ENCODE measurements at regions not wholly inside any gene's neighbourhood (a gene's known extent, or its start where the extent isn't known, plus 50 kb on each side); places are given as distances from the start of the nearest gene placed in this dataset.

GRCh38 chr6:77245026-77245425 is 218.3 kb downstream of the HTR1B start:
- no peaks in the 10 kb centered on the region for H3K9me3 ChIP-seq (ENCODE audit: insufficient read depth, low read length)
- H3K4me1 ChIP-seq (ENCODE audit: low read length) = no peaks in the 10 kb centered on the region
- H3K27me3 ChIP-seq (ENCODE audit: low read depth, low read length) = no peaks in the 10 kb centered on the region
- no peak overlapping the region for H2AFZ ChIP-seq (ENCODE audit: low read depth, low read length)
- H3K79me2 ChIP-seq (ENCODE audit: low read length) = no peaks in the 10 kb centered on the region
- H4K20me1 ChIP-seq (ENCODE audit: insufficient read depth, low read length) = no peaks in the 10 kb centered on the region
- H3K27ac ChIP-seq (ENCODE audit: low read length) = no peak overlapping the region
- no peak overlapping the region for H3K9ac ChIP-seq (ENCODE audit: low read length)
- no peak overlapping the region for H3K4me3 ChIP-seq (ENCODE audit: low read length)
- no peak for TF ChIP-seq EZH2phosphoT487 (IDR thresholded peaks at IDR 0.05; ENCODE audit: low read depth)
- TF ChIP-seq CTCF (IDR thresholded peaks at IDR 0.05; ENCODE audit: low read depth, low read length) = no peak
- H3K4me2 ChIP-seq (ENCODE audit: low read length) = no peak overlapping the region
- no peaks in the 10 kb centered on the region for H3K36me3 ChIP-seq (replicated peaks; ENCODE audit: low read depth, low read length)

- Histone ChIP-seq H3K9me3 (ENCODE audit: insufficient read depth, low read length) (no peaks in the 10 kb centered on the region), H3K36me3 (replicated peaks; ENCODE audit: low read depth, low read length) (no peaks in the 10 kb centered on the region), H3K4me2 (ENCODE audit: low read length) (no peak overlapping the region), H3K79me2 (ENCODE audit: low read length) (no peaks in the 10 kb centered on the region), H2AFZ (ENCODE audit: low read depth, low read length) (no peak overlapping the region), H3K4me1 (ENCODE audit: low read length) (peaks cover 4% of the 10 kb centered on the region; the same call in 1 of the 2 replicates), H3K4me3 (ENCODE audit: low read length) (no peak overlapping the region), H3K27me3 (ENCODE audit: low read depth, low read length) (no peaks in the 10 kb centered on the region), H4K20me1 (ENCODE audit: insufficient read depth, low read length) (no peaks in the 10 kb centered on the region), H3K9ac (ENCODE audit: low read length) (no peak overlapping the region), H3K27ac (ENCODE audit: low read length) (no peak overlapping the region)
- TF ChIP-seq CTCF (IDR thresholded peaks at IDR 0.05; ENCODE audit: low read depth, low read length) (no peak), EZH2phosphoT487 (IDR thresholded peaks at IDR 0.05; ENCODE audit: low read depth) (no peak)
Measured at GRCh38 chr6:77231438-77232305, 231.6 kb downstream of the HTR1B start.

- Histone ChIP-seq H4K20me1 (ENCODE audit: insufficient read depth, low read length) (no peaks in the 10 kb centered on the region), H3K4me1 (ENCODE audit: low read length) (peaks cover 4% of the 10 kb centered on the region; the same call in 1 of the 2 replicates), H3K79me2 (ENCODE audit: low read length) (no peaks in the 10 kb centered on the region), H3K36me3 (replicated peaks; ENCODE audit: low read depth, low read length) (no peaks in the 10 kb centered on the region), H2AFZ (ENCODE audit: low read depth, low read length) (no peak overlapping the region), H3K27me3 (ENCODE audit: low read depth, low read length) (no peaks in the 10 kb centered on the region), H3K27ac (ENCODE audit: low read length) (no peak overlapping the region), H3K9me3 (ENCODE audit: insufficient read depth, low read length) (no peaks in the 10 kb centered on the region), H3K4me3 (ENCODE audit: low read length) (no peak overlapping the region), H3K4me2 (ENCODE audit: low read length) (no peak overlapping the region), H3K9ac (ENCODE audit: low read length) (no peak overlapping the region)
- TF ChIP-seq CTCF (IDR thresholded peaks at IDR 0.05; ENCODE audit: low read depth, low read length) (no peak), EZH2phosphoT487 (IDR thresholded peaks at IDR 0.05; ENCODE audit: low read depth) (no peak)
Measured at GRCh38 chr6:77228279-77228678, 235.0 kb downstream of the HTR1B start.

- H3K79me2 ChIP-seq (ENCODE audit: low read length) = no peaks in the 10 kb centered on the region
- H2AFZ ChIP-seq (ENCODE audit: low read depth, low read length) = no peak overlapping the region
- no peaks in the 10 kb centered on the region for H4K20me1 ChIP-seq (ENCODE audit: insufficient read depth, low read length)
- H3K4me3 ChIP-seq (ENCODE audit: low read length) = no peak overlapping the region
- H3K27me3 ChIP-seq (ENCODE audit: low read depth, low read length) = no peaks in the 10 kb centered on the region
- no peak overlapping the region for H3K27ac ChIP-seq (ENCODE audit: low read length)
- H3K9me3 ChIP-seq (ENCODE audit: insufficient read depth, low read length) = no peaks in the 10 kb centered on the region
- no peaks in the 10 kb centered on the region for H3K36me3 ChIP-seq (replicated peaks; ENCODE audit: low read depth, low read length)
- no peak for TF ChIP-seq EZH2phosphoT487 (IDR thresholded peaks at IDR 0.05; ENCODE audit: low read depth)
- TF ChIP-seq CTCF (IDR thresholded peaks at IDR 0.05; ENCODE audit: low read depth, low read length) = no peak
- no peaks in the 10 kb centered on the region for H3K4me1 ChIP-seq (ENCODE audit: low read length)
- no peak overlapping the region for H3K4me2 ChIP-seq (ENCODE audit: low read length)
- H3K9ac ChIP-seq (ENCODE audit: low read length) = no peak overlapping the region
Measured at GRCh38 chr6:77217896-77218295, 245.4 kb downstream of the HTR1B start.

Data from OCI-LY3 (cell line).